GM23338 (cell line): ENCODE measurements at regions not wholly inside any gene's neighbourhood (a gene's known extent, or its start where the extent isn't known, plus 50 kb on each side); places are given as distances from the start of the nearest gene placed in this dataset.
"Not testable (repeated sequence)": the region's sequence is repeated elsewhere in the genome, so short reads cannot be mapped to it uniquely, and the experiment has no call there.

Experiments
- ATAC-seq: fragments of 200-7000 bp; cut with Tn5 transposase; 3 replicates; pipeline ENCODE4 v1.9.1; 2020
- DNase-seq: peaks from one replicate; pipeline ENCODE4 v3.0.0-alpha.2; 2015; ENCODE audit warnings: low spot score
- H2AFZ ChIP-seq: fragments of 200-600 bp; sonication (generic); 2 replicates; pipeline ENCODE4 v1.8.0; 2016; ENCODE audit warnings: antibody characterized with exemption, mild to moderate bottlenecking, moderate library complexity
- H3F3A ChIP-seq: fragments of 200-600 bp; sonication (generic); replicated peaks from 2 replicates; pipeline ENCODE4 v1.8.0; 2017; ENCODE audit warnings: antibody characterized with exemption, mixed run types, low read depth
- H3K27ac ChIP-seq: fragments of 200-600 bp; sonication (generic); 2 replicates; pipeline ENCODE4 v1.6.1; 2016; ENCODE audit warnings: low read depth
- H3K27me3 ChIP-seq: fragments of 200-600 bp; sonication (generic); 2 replicates; pipeline ENCODE4 v1.8.0; 2016; ENCODE audit warnings: mild to moderate bottlenecking, mixed run types, moderate library complexity; ENCODE audit not compliant: insufficient read depth
- H3K36me3 ChIP-seq: fragments of 200-600 bp; sonication (generic); 2 replicates; pipeline ENCODE4 v1.8.0; 2016; ENCODE audit warnings: mild to moderate bottlenecking; ENCODE audit not compliant: insufficient read depth
- H3K4me1 ChIP-seq: fragments of 200-600 bp; sonication (generic); 2 replicates; pipeline ENCODE4 v1.8.0; 2016; ENCODE audit warnings: mild to moderate bottlenecking, moderate library complexity; ENCODE audit not compliant: insufficient read depth
- H3K4me2 ChIP-seq: fragments of 200-600 bp; sonication (generic); 2 replicates; pipeline ENCODE4 v1.7.1; 2017; ENCODE audit warnings: mixed run types
- H3K4me3 ChIP-seq: fragments of 200-600 bp; sonication (generic); 2 replicates; pipeline ENCODE4 v1.6.1; 2016; ENCODE audit warnings: mixed run types
- H3K79me2 ChIP-seq: fragments of 200-600 bp; sonication (generic); replicated peaks from 2 replicates; pipeline ENCODE4 v1.8.0; 2017; ENCODE audit warnings: mild to moderate bottlenecking; ENCODE audit not compliant: insufficient read depth
- H3K9me2 ChIP-seq: fragments of 200-600 bp; sonication (generic); 2 replicates; pipeline ENCODE4 v1.8.0; 2017; ENCODE audit not compliant: insufficient read depth
- H4K20me1 ChIP-seq: fragments of 200-600 bp; sonication (generic); replicated peaks from 2 replicates; pipeline ENCODE4 v1.8.0; 2017; ENCODE audit warnings: mild to moderate bottlenecking; ENCODE audit not compliant: insufficient read depth
- H3K27ac Mint-ChIP-seq: 2 replicates; pipeline ENCODE4 v1.8.0; 2020; ENCODE audit warnings: inconsistent platforms, mild to moderate bottlenecking, moderate library complexity, mixed read lengths
- H3K27me3 Mint-ChIP-seq: 3 replicates; pipeline ENCODE4 v1.8.0; 2022; ENCODE audit warnings: low read depth, mild to moderate bottlenecking, moderate library complexity, mixed read lengths, inconsistent platforms; ENCODE audit not compliant: insufficient read depth, poor library complexity
- H3K36me3 Mint-ChIP-seq: 3 replicates; pipeline ENCODE4 v1.8.0; 2021; ENCODE audit warnings: low read depth, mild to moderate bottlenecking, inconsistent platforms, moderate library complexity, mixed read lengths
- H3K4me1 Mint-ChIP-seq: 3 replicates; pipeline ENCODE4 v1.8.0; 2020; ENCODE audit warnings: mild to moderate bottlenecking, inconsistent platforms, mixed read lengths
- H3K4me3 Mint-ChIP-seq: 3 replicates; pipeline ENCODE4 v1.8.0; 2021; ENCODE audit warnings: moderate library complexity, mild to moderate bottlenecking, inconsistent platforms, mixed read lengths
- H3K9me3 Mint-ChIP-seq: 3 replicates; pipeline ENCODE4 v1.8.0; 2020; ENCODE audit warnings: moderate library complexity, mild to moderate bottlenecking, inconsistent platforms, mixed read lengths

DNA sequence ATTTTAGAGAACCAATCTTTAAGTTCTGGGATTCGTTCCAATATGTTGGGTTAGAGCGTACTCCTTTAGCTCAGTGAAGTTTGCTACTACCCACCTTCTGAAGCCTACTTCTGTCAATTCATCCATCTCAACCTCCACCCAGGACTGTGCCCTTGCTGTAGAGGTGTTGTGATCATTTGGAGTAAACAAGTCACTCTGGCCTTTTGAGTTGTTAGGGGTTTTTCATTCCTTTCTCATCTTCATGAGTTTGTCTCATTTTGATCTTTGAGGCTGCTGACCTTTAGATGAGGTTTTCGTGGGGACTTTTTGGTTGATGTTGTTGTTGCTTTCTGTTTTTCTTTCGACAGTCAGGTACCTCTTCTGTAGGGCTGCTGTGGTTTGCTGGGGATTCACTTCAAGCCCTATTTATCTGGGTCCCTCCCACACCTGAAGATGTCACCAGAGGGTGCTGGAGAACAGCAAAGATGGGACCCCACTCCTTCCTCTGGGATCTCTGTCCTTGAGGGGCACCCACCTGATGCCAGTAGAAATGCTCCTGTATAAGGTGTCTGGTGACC, 158.4 kb downstream of the ANKRD36B start:
- not testable (repeated sequence) for H3K27me3 ChIP-seq

DNA sequence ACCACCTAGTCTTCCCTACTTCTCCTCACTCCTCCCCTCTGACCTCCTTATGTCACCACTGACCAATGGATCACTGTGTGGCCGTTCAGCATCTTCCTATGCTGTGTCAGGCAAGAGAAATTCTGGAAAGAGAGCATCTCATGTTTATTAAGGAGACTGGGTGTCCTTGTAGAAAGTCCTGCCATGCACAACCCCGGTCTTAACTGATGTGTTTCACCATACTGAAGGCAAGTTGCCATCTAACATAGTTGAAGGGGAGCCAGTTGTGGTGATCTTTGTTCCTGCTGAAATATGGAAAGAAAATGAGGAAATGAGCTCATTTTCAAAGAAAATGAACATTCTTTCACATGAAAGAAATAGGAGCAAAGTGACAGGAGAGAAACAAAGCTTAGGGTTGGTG, 167.3 kb downstream of the ANKRD36B start:
- DNase-seq, H3K79me2 ChIP-seq, H3F3A ChIP-seq, H3K4me1 Mint-ChIP-seq, H3K4me1 ChIP-seq, H3K27ac Mint-ChIP-seq, H3K27me3 Mint-ChIP-seq, H3K4me3 ChIP-seq, H3K36me3 Mint-ChIP-seq, H3K4me3 Mint-ChIP-seq, H3K27ac ChIP-seq, H3K27me3 ChIP-seq, H3K4me2 ChIP-seq, H3K36me3 ChIP-seq, H3K9me3 Mint-ChIP-seq, ATAC-seq, H4K20me1 ChIP-seq, H3K9me2 ChIP-seq, H2AFZ ChIP-seq: not testable (repeated sequence)

More for the DNA sequence above, 158.4 kb downstream of the ANKRD36B start:
- H3K36me3 Mint-ChIP-seq, H3K4me1 Mint-ChIP-seq, H3K4me2 ChIP-seq, H4K20me1 ChIP-seq, H3K27me3 Mint-ChIP-seq, H3F3A ChIP-seq, H3K36me3 ChIP-seq, H3K4me1 ChIP-seq, H3K9me2 ChIP-seq, H3K4me3 Mint-ChIP-seq, H3K79me2 ChIP-seq, H3K27ac Mint-ChIP-seq, DNase-seq, ATAC-seq, H3K4me3 ChIP-seq, H2AFZ ChIP-seq, H3K9me3 Mint-ChIP-seq, H3K27ac ChIP-seq: not testable (repeated sequence)

- H3K27ac Mint-ChIP-seq, H3K9me3 Mint-ChIP-seq, H3K4me1 ChIP-seq, H3K4me2 ChIP-seq, H2AFZ ChIP-seq, H3K27me3 ChIP-seq, H4K20me1 ChIP-seq, H3K79me2 ChIP-seq, H3K4me3 ChIP-seq, H3K9me2 ChIP-seq, H3K27me3 Mint-ChIP-seq, H3F3A ChIP-seq, ATAC-seq, DNase-seq, H3K36me3 Mint-ChIP-seq, H3K27ac ChIP-seq, H3K36me3 ChIP-seq, H3K4me3 Mint-ChIP-seq, H3K4me1 Mint-ChIP-seq: not testable (repeated sequence)
Observed at GRCh38 chr2:97406340-97406739, 183.3 kb downstream of the ANKRD36B start.

- not testable (repeated sequence) for H3K4me2 ChIP-seq, H3K4me1 Mint-ChIP-seq, H3K9me2 ChIP-seq, H3K27ac ChIP-seq, H3K27me3 ChIP-seq, H3K27ac Mint-ChIP-seq, H3K27me3 Mint-ChIP-seq, H3K4me1 ChIP-seq, H3F3A ChIP-seq, H3K9me3 Mint-ChIP-seq, H3K4me3 ChIP-seq, DNase-seq, H3K4me3 Mint-ChIP-seq, H3K36me3 ChIP-seq, H3K36me3 Mint-ChIP-seq, H2AFZ ChIP-seq, H3K79me2 ChIP-seq, ATAC-seq, H4K20me1 ChIP-seq
Observed at GRCh38 chr2:97405172-97405737, 184.4 kb downstream of the ANKRD36B start.

- not testable (repeated sequence) for H3K4me3 ChIP-seq, H3K79me2 ChIP-seq, H3K27me3 ChIP-seq, H3F3A ChIP-seq, ATAC-seq, H3K27ac Mint-ChIP-seq, H3K4me1 ChIP-seq, H3K36me3 ChIP-seq, H3K27ac ChIP-seq, H3K36me3 Mint-ChIP-seq, H3K4me1 Mint-ChIP-seq, H3K27me3 Mint-ChIP-seq, H3K9me2 ChIP-seq, H2AFZ ChIP-seq, H3K4me3 Mint-ChIP-seq, H3K9me3 Mint-ChIP-seq, H4K20me1 ChIP-seq, H3K4me2 ChIP-seq, DNase-seq
Observed at GRCh38 chr2:97402678-97403077, 187.0 kb downstream of the ANKRD36B start.

DNA sequence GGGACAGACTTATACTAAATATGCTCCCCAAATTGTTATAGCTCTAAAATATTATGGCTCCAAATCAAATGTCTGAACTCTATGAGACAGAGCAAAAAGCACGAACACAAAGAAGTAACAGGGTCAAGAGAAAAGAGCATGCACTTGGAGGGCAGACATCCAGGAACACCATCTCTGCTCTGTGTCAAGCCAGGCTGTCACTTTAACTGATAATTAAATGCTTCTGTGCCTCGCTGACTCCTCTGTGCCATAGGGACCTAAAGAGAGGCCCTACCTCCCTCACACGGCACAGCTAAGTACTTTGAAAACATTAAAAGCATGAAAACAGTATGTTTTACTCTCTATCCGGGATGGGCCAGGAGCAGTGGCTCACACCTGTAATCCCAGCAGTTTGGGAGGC, 194.0 kb downstream of the ANKRD36B start:
- not testable (repeated sequence) for H3K4me3 ChIP-seq, H3K36me3 ChIP-seq, H2AFZ ChIP-seq, H3K4me2 ChIP-seq, H3K27me3 ChIP-seq, H3K27me3 Mint-ChIP-seq, H3K27ac Mint-ChIP-seq, H3K4me3 Mint-ChIP-seq, H4K20me1 ChIP-seq, H3F3A ChIP-seq, H3K4me1 ChIP-seq, H3K9me3 Mint-ChIP-seq, H3K9me2 ChIP-seq, H3K27ac ChIP-seq, ATAC-seq, DNase-seq, H3K36me3 Mint-ChIP-seq, H3K4me1 Mint-ChIP-seq, H3K79me2 ChIP-seq

- not testable (repeated sequence) for H3K4me1 ChIP-seq, H3F3A ChIP-seq, H3K4me1 Mint-ChIP-seq, H3K27me3 Mint-ChIP-seq, H3K36me3 Mint-ChIP-seq, H3K27ac Mint-ChIP-seq, H3K9me3 Mint-ChIP-seq, DNase-seq, H4K20me1 ChIP-seq, H2AFZ ChIP-seq, H3K4me2 ChIP-seq, H3K27ac ChIP-seq, H3K4me3 ChIP-seq, H3K4me3 Mint-ChIP-seq, H3K27me3 ChIP-seq, H3K79me2 ChIP-seq, H3K9me2 ChIP-seq, H3K36me3 ChIP-seq
- peak; percentile 80 for ATAC-seq
Observed at GRCh38 chr2:97385803-97386202, 203.9 kb downstream of the ANKRD36B start.
